ENCODE measurements at regions not wholly inside any gene's neighbourhood (a gene's known extent, or its start where the extent isn't known, plus 50 kb on each side); places are given as distances from the start of the nearest gene placed in this dataset.

GRCh38 chr19:30070198-30070967, 128.3 kb downstream of the URI1 start:
- FAIRE-seq (no peak), ATAC-seq (no peak), DNase-seq (ENCODE audit: low read depth in 1 of 2, low spot score in 1 of 2) (no peak)
- CTCF ChIA-PET: interaction anchor here (1.1 to 1.2 kb wide), 3 partner anchors 8 to 11 kb away, joined by 3 to 4 read pairs (median 3); no protein-coding TSS in a partner anchor
- Histone ChIP-seq H3K4me3 (no peak overlapping the region), H3K4me1 (no peaks in the 10 kb centered on the region), H3K27ac (no peak overlapping the region), H3K9me3 (no peaks in the 10 kb centered on the region), H3K4me2 (no peak overlapping the region)
- POLR2A ChIA-PET: no interaction called here
- TF ChIP-seq PHF8 (IDR thresholded peaks at IDR 0.05; ENCODE audit: borderline replicate concordance, low read depth) (no peak), ELK1 (IDR thresholded peaks at IDR 0.05; ENCODE audit: low read depth, low read length) (no peak), JUN (IDR thresholded peaks at IDR 0.05) (no peak), RCOR1 (IDR thresholded peaks at IDR 0.05; ENCODE audit: low read depth, low read length) (no peak), USF2 (IDR thresholded peaks at IDR 0.05) (no peak), RFX5 (IDR thresholded peaks at IDR 0.05) (no peak), PBX3 (IDR thresholded peaks at IDR 0.05) (no peak)
- 49% methylated on average over 29 of the region's 29 CpGs for WGBS (ENCODE audit: missing lambda C conversion rate)

GRCh38 chr19:30070968-30071632, 129.1 kb downstream of the URI1 start:
- TF ChIP-seq BCL3 (IDR thresholded peaks at IDR 0.05) (no peak), CBX2 (IDR thresholded peaks at IDR 0.05; ENCODE audit: borderline replicate concordance, low read depth) (no peak), RAD21 (conservative IDR thresholded peaks at IDR 0.05 in 1 of 2, IDR thresholded peaks at IDR 0.05 in 1 of 2) (no peak), ESRRA (IDR thresholded peaks at IDR 0.05; ENCODE audit: borderline replicate concordance, low read length) (no peak), HOXA7 (CRISPR knock-in tag; IDR thresholded peaks at IDR 0.05) (no peak), KDM1A (IDR thresholded peaks at IDR 0.05; ENCODE audit: low read depth) (no peak), JUNB (IDR thresholded peaks at IDR 0.05) (no peak), CBX8 (IDR thresholded peaks at IDR 0.05) (no peak), GATA3 (IDR thresholded peaks at IDR 0.05; ENCODE audit: borderline replicate concordance) (no peak), MYC (IDR thresholded peaks at IDR 0.05; ENCODE audit: borderline replicate concordance, low read length) (no peak), REST (IDR thresholded peaks at IDR 0.05) (no peak), E2F6 (IDR thresholded peaks at IDR 0.05; ENCODE audit: borderline replicate concordance, low read depth) (no peak), POLR2A (IDR thresholded peaks at IDR 0.05; ENCODE audit: low read length) (no peak), SREBF2 (IDR thresholded peaks at IDR 0.05) (no peak), ZFP36 (IDR thresholded peaks at IDR 0.05; ENCODE audit: borderline replicate concordance, partially characterized antibody) (no peak)
- ATAC-seq: no peak
- 63% methylated on average over 26 of the region's 26 CpGs for WGBS (ENCODE audit: missing lambda C conversion rate)
- ChIA-PET CTCF (interaction anchor here (0.9 to 1.4 kb wide), 6 partner anchors 10 to 611 kb away, joined by 3 to 4 read pairs (median 3); no protein-coding TSS in a partner anchor), POLR2A (no interaction called here)
- no peaks in the 10 kb centered on the region for H3K4me1 ChIP-seq
- H3K4me3 ChIP-seq: no peak overlapping the region
- no peak overlapping the region for H3K27ac ChIP-seq
- H3K9me3 ChIP-seq: no peaks in the 10 kb centered on the region
- FAIRE-seq: no peak
- H3K4me2 ChIP-seq: no peak overlapping the region
- no peak for DNase-seq (ENCODE audit: low read depth in 1 of 2, low spot score in 1 of 2)

Data from A549 (cell line).